ENCODE measurements at regions not wholly inside any gene's neighbourhood (a gene's known extent, or its start where the extent isn't known, plus 50 kb on each side); places are given as distances from the start of the nearest gene placed in this dataset.

DNA sequence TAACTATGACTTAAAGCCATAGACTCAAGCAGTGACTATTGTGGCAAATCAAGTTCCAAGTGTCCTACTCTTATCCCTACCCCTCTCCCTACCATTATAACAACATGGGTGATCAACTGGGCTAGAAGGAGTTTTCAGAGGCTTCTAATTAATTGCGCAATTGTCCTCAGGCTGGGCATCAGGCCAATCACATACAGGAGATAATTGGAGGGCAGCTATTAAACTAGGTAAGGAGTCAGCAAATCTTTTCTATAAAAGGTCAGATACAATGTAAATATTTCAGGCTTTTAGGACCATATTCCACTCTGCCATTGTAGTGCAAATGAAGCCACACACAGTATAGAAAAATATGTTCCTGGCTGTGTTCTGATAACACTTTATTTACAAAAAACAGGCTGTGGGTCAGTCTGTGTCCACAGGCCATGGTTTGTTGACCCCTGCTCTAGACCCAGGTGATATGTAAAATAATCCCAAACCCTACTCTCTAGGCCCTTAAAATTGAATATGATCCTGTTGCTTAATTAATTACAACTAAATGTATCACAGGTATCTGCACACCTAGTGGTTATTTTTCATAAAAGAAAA lies 141.4 kb upstream of the PIK3R1 start:
- H3K36me3 ChIP-seq, result no peaks in the 10 kb centered on the region
- ATAC-seq (no peak), DNase-seq (no peak)
- H3K9me3 ChIP-seq, result no peaks in the 10 kb centered on the region
- TF ChIP-seq CTCF (IDR thresholded peaks at IDR 0.05), result no peak
- intact Hi-C loops (cut with DNase I), result no loop called here
- H3K27me3 ChIP-seq, result no peaks in the 10 kb centered on the region
- H3K4me1 ChIP-seq, result peaks cover 0 to 5% (median 0%) of the 10 kb centered on the region in 9 donors
- WGBS, 2 donors, result 80 to 86% methylated on average over 1 of the region's 1 CpG
- H3K4me3 ChIP-seq, result no peak overlapping the region
- no peak overlapping the region for H3K27ac ChIP-seq

GRCh38 chr5:68071736-68072135 lies 143.8 kb upstream of the PIK3R1 start:
- intact Hi-C loops (cut with DNase I), result no loop called here
- Histone ChIP-seq H3K4me3 (no peak overlapping the region), H3K9me3 (peaks cover 0 to under 1% (median 0%) of the 10 kb centered on the region in 11 donors), H3K27ac (no peak overlapping the region), H3K36me3 (no peaks in the 10 kb centered on the region), H3K27me3 (no peaks in the 10 kb centered on the region), H3K4me1 (peaks cover 0 to 12% (median 0%) of the 10 kb centered on the region in 9 donors)
- WGBS, 2 donors, result 81 to 86% methylated on average over 6 of the region's 6 CpGs
- TF ChIP-seq CTCF (IDR thresholded peaks at IDR 0.05), result no peak
- no peak for ATAC-seq
- no peak for DNase-seq

DNA sequence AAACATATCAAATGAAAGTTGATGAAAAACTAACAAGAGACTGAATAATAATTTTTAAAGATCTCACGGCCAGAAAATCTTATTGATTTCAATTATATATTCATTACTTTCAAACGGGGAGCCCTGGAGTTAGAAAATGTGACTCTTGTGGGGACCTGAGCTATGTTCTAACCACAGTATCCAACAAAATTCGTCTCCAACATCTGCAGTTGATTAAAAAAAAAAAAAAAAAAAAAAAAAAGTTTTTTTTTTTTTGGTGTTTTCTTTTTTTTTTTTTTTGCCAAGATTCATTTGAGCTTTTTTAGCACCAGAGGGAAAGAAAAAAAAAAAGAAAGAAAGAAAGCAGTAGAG lies 144.3 kb upstream of the PIK3R1 start:
- Histone ChIP-seq H3K27ac (no peak overlapping the region), H3K4me3 (no peak overlapping the region), H3K4me1 (peaks cover 0 to 13% (median 0%) of the 10 kb centered on the region in 9 donors), H3K9me3 (peaks cover 0 to 6% (median 0%) of the 10 kb centered on the region in 11 donors), H3K36me3 (no peaks in the 10 kb centered on the region), H3K27me3 (no peaks in the 10 kb centered on the region)
- intact Hi-C loops (cut with DNase I), result no loop called here
- 78 to 84% methylated on average over 3 of the region's 3 CpGs for WGBS, 2 donors
- no peak for TF ChIP-seq CTCF (IDR thresholded peaks at IDR 0.05)
- peak in 1 of 8 donors; percentile 37 for ATAC-seq
- no peak for DNase-seq

DNA sequence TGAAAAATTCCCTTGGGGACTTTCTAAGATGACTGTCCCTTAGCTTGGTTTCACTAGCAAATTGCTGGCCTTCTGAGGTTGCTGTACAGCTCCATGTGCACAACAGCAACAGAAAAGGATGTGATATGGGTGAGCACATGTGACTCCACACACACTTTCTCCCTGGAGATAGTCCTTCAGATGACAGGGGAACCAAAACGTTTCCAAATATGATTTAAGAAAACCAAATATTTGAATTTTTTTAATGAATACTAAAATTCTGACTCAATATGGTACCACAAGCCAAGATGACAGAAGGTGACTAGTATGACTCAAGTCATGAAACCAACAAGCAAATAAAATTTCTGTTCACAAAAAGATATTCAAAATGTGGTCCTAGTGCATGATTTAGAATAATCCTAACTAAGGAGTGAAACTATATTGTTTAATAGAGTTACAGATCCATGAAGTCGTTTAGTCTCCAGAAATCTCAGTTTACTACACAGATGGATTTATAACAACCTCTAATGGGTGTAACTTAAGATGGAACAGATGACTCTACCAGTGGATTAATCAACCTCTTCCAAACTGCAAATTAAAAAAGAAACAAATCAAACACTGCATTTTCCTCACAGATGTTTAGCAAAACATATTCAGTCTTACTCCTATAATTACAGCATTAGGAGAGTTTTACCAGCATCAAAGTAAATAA lies 144.8 kb upstream of the PIK3R1 start:
- DNase-seq, result no peak
- H3K36me3 ChIP-seq, result no peaks in the 10 kb centered on the region
- peaks cover 0 to 13% (median 0%) of the 10 kb centered on the region in 9 donors for H3K4me1 ChIP-seq
- H3K9me3 ChIP-seq, result peaks cover 0 to 11% (median 0%) of the 10 kb centered on the region in 11 donors
- no peaks in the 10 kb centered on the region for H3K27me3 ChIP-seq
- 53 to 60% methylated on average over 2 of the region's 2 CpGs for WGBS, 2 donors
- no peak for TF ChIP-seq CTCF (IDR thresholded peaks at IDR 0.05)
- H3K27ac ChIP-seq, result no peak overlapping the region
- peak in 3 of 8 donors; percentile 23 to 55 (median 49) for ATAC-seq
- no peak overlapping the region for H3K4me3 ChIP-seq
- intact Hi-C loops (cut with DNase I), result no loop called here

Data from heart right ventricle (tissue), 16 donors.